ENCODE measurements at regions not wholly inside any gene's neighbourhood (a gene's known extent, or its start where the extent isn't known, plus 50 kb on each side); places are given as distances from the start of the nearest gene placed in this dataset.

- no peaks in the 10 kb centered on the region for H3K27me3 ChIP-seq (ENCODE audit: control insufficient read depth, insufficient read depth, low read length)
- DNase-seq: no peak
- H3K4me3 ChIP-seq (ENCODE audit: insufficient read depth, low read depth, low read length): no peak overlapping the region
- H3K36me3 ChIP-seq (replicated peaks; ENCODE audit: control insufficient read depth, insufficient read depth, low read length): no peaks in the 10 kb centered on the region
These were observed 391.2 kb downstream of the SLITRK2 start for GRCh38 chrX:146208821-146209220.

GRCh38 chrX:146224442-146224841 is 406.8 kb downstream of the SLITRK2 start:
- Histone ChIP-seq H3K36me3 (replicated peaks; ENCODE audit: control insufficient read depth, insufficient read depth, low read length) (no peaks in the 10 kb centered on the region), H3K4me3 (ENCODE audit: insufficient read depth, low read depth, low read length) (no peak overlapping the region), H3K27me3 (ENCODE audit: control insufficient read depth, insufficient read depth, low read length) (no peaks in the 10 kb centered on the region; the same call in 1 of the 2 replicates)
- DNase-seq: peak; percentile 1

- DNase-seq: no peak
- Histone ChIP-seq H3K36me3 (replicated peaks; ENCODE audit: control insufficient read depth, insufficient read depth, low read length) (no peaks in the 10 kb centered on the region), H3K4me3 (ENCODE audit: insufficient read depth, low read depth, low read length) (no peak overlapping the region), H3K27me3 (ENCODE audit: control insufficient read depth, insufficient read depth, low read length) (no peaks in the 10 kb centered on the region)
These were observed 420.5 kb downstream of the SLITRK2 start for GRCh38 chrX:146238173-146238572.

GRCh38 chrX:146241902-146242301 is 424.3 kb downstream of the SLITRK2 start:
- no peaks in the 10 kb centered on the region for H3K36me3 ChIP-seq (replicated peaks; ENCODE audit: control insufficient read depth, insufficient read depth, low read length)
- no peak overlapping the region for H3K4me3 ChIP-seq (ENCODE audit: insufficient read depth, low read depth, low read length)
- no peaks in the 10 kb centered on the region for H3K27me3 ChIP-seq (ENCODE audit: control insufficient read depth, insufficient read depth, low read length)
- no peak for DNase-seq

- H3K27me3 ChIP-seq (ENCODE audit: control insufficient read depth, insufficient read depth, low read length): no peaks in the 10 kb centered on the region
- no peaks in the 10 kb centered on the region for H3K36me3 ChIP-seq (replicated peaks; ENCODE audit: control insufficient read depth, insufficient read depth, low read length)
- DNase-seq: no peak
- no peak overlapping the region for H3K4me3 ChIP-seq (ENCODE audit: insufficient read depth, low read depth, low read length)
These were observed 425.4 kb downstream of the SLITRK2 start for GRCh38 chrX:146243041-146243440.

GRCh38 chrX:146259207-146259606 is 441.6 kb downstream of the SLITRK2 start:
- H3K4me3 ChIP-seq (ENCODE audit: insufficient read depth, low read depth, low read length): no peak overlapping the region
- no peaks in the 10 kb centered on the region for H3K27me3 ChIP-seq (ENCODE audit: control insufficient read depth, insufficient read depth, low read length)
- DNase-seq: no peak
- no peaks in the 10 kb centered on the region for H3K36me3 ChIP-seq (replicated peaks; ENCODE audit: control insufficient read depth, insufficient read depth, low read length)

GRCh38 chrX:146264763-146265375 is 447.2 kb downstream of the SLITRK2 start:
- no peak for DNase-seq
- H3K36me3 ChIP-seq (replicated peaks; ENCODE audit: control insufficient read depth, insufficient read depth, low read length): no peaks in the 10 kb centered on the region
- H3K27me3 ChIP-seq (ENCODE audit: control insufficient read depth, insufficient read depth, low read length): no peaks in the 10 kb centered on the region
- H3K4me3 ChIP-seq (ENCODE audit: insufficient read depth, low read depth, low read length): no peak overlapping the region

GRCh38 chrX:146278381-146278780 is 460.8 kb downstream of the SLITRK2 start:
- no peaks in the 10 kb centered on the region for H3K36me3 ChIP-seq (replicated peaks; ENCODE audit: control insufficient read depth, insufficient read depth, low read length)
- no peak overlapping the region for H3K4me3 ChIP-seq (ENCODE audit: insufficient read depth, low read depth, low read length)
- no peak for DNase-seq
- no peaks in the 10 kb centered on the region for H3K27me3 ChIP-seq (ENCODE audit: control insufficient read depth, insufficient read depth, low read length)

Data from H7 (cell line).